Lower leg skin (tissue), 4 donors: ENCODE measurements at regions not wholly inside any gene's neighbourhood (a gene's known extent, or its start where the extent isn't known, plus 50 kb on each side); places are given as distances from the start of the nearest gene placed in this dataset.

Source experiments
- DNase-seq, 2 donors: peaks; one replicate each; pipeline ENCODE4 v3.0.0-alpha.2; 2019; ENCODE audit warnings: low spot score in 2 of 2
- H3K4me3 ChIP-seq: fragments of 200-600 bp; sonication (generic); 2 replicates; pipeline ENCODE4 v1.5.1; 2017; ENCODE audit warnings: mild to moderate bottlenecking, low read depth; ENCODE audit not compliant: poor library complexity, severe bottlenecking
- POLR2A ChIP-seq, 2 donors: fragments of 450-650 bp; IDR thresholded peaks; one replicate each; pipeline ENCODE4 v1.6.1; 2016 to 2017; ENCODE audit warnings: antibody characterized with exemption in 2 of 2, mild to moderate bottlenecking in 1 of 2, moderate library complexity in 1 of 2
- WGBS, 2 donors: methylation state at CpG; one replicate each; pipeline ENCODE4 v1.1.5; 2018; 5-methylcytosine and 5-hydroxymethylcytosine counted together
- intact Hi-C: fragments of 100-400 bp; cut with DNase I; formaldehyde crosslinking; loops from one replicate; pipeline ENCODE4 v1.15.0; 2023; ENCODE audit warnings: low total_unique reads
- TF ChIP-seq, protein P1 (sequence below), 3 donors: fragments of 450-650 bp; IDR thresholded peaks; one replicate each; pipeline ENCODE4 v1.5.1; 2016; ENCODE audit warnings: antibody characterized with exemption in 3 of 3, mild to moderate bottlenecking in 3 of 3, moderate library complexity in 2 of 3

DNA sequence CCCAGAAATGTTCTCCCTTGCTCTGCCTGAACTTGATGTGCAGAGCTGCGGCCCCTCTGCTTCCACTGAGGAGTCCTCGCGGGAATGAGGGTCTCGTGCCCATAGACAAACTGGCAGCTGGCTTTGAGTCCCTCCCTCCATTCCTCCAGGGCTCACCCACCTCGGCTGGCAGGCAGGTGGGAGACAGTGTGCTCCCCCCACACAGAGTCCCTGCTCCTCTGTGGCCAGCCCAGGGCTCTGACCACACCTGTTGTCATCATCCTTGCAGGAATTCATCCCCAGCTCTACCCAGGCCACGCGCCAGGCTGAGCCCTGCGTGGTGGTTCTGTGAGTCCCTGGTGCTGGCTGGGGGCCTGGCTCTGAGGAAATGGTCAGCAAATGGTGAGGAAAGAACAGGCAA lies 521.9 kb downstream of the TBC1D22A start:
- no peak for DNase-seq
- TF ChIP-seq, protein P1, sequence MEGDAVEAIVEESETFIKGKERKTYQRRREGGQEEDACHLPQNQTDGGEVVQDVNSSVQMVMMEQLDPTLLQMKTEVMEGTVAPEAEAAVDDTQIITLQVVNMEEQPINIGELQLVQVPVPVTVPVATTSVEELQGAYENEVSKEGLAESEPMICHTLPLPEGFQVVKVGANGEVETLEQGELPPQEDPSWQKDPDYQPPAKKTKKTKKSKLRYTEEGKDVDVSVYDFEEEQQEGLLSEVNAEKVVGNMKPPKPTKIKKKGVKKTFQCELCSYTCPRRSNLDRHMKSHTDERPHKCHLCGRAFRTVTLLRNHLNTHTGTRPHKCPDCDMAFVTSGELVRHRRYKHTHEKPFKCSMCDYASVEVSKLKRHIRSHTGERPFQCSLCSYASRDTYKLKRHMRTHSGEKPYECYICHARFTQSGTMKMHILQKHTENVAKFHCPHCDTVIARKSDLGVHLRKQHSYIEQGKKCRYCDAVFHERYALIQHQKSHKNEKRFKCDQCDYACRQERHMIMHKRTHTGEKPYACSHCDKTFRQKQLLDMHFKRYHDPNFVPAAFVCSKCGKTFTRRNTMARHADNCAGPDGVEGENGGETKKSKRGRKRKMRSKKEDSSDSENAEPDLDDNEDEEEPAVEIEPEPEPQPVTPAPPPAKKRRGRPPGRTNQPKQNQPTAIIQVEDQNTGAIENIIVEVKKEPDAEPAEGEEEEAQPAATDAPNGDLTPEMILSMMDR (IDR thresholded peaks at IDR 0.05), result no peak
- no peak for TF ChIP-seq POLR2A (IDR thresholded peaks at IDR 0.05)
- WGBS, 2 donors, result 77 to 80% methylated on average over 8 of the region's 8 CpGs
- intact Hi-C loops, result no loop called here
- H3K4me3 ChIP-seq, result no peak overlapping the region

DNA sequence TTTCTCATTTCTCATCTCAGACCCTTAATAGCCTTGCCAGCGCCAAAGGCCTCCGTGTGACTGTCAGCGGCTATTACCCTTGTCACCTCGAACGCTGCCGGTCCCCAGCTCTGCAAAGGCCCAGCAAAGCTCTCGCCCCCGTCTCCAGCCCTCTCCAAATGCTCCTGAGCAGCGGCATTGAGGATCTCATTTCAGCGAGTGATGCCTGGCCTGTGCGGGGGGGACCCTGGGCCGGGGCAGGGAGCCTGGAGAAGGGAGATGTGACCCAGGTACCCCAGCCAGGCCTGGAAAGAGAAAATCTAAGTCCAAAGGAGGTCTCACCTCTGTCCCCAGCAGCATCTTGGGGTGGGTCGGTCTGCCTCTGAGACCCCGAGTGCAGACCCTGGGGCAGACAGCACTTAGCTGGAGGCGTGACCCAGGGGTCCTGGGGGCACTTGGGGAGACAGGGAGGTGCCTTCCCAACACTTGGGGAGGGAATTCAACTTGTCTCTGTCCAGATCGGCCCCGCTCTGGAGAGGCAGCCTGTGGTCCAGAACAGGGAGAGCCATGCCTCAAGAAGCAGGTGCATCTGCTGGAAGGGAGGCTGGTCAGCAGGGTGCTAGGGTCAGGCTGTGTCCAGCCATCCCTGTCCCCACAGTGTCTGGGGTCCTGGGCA lies 521.3 kb downstream of the TBC1D22A start:
- no peak for TF ChIP-seq POLR2A (IDR thresholded peaks at IDR 0.05)
- TF ChIP-seq, protein P1 (IDR thresholded peaks at IDR 0.05), result no peak
- 84 to 86% methylated on average over 17 of the region's 17 CpGs for WGBS, 2 donors
- no peak overlapping the region for H3K4me3 ChIP-seq
- intact Hi-C loops, result no loop called here
- DNase-seq, result no peak

DNA sequence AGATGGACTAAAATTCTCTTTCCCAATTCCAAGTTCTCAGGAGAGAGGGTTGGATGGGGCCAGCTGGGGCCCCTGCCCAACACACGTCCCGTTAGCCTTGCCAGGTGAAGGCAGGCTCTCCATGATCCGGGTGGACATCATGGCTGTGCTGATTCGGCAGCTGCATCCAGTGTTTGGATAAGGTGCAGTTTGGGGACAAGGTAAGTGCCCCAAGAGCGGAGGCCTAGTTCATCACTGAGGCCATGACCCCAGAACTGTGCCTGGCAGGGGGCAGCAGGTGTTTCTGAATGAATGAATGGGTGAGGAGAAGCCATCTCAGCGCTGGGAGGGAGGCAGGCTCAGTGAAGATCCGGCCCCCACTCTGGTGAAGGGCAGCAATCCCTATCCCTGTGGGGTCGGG lies 520.4 kb downstream of the TBC1D22A start:
- DNase-seq, result no peak
- TF ChIP-seq, protein P1 (IDR thresholded peaks at IDR 0.05), result no peak
- TF ChIP-seq POLR2A (IDR thresholded peaks at IDR 0.05), result no peak
- no peak overlapping the region for H3K4me3 ChIP-seq
- intact Hi-C loops, result no loop called here
- WGBS, 2 donors, result 77 to 86% methylated on average over 6 to 8 of the region's 8 CpGs

DNA sequence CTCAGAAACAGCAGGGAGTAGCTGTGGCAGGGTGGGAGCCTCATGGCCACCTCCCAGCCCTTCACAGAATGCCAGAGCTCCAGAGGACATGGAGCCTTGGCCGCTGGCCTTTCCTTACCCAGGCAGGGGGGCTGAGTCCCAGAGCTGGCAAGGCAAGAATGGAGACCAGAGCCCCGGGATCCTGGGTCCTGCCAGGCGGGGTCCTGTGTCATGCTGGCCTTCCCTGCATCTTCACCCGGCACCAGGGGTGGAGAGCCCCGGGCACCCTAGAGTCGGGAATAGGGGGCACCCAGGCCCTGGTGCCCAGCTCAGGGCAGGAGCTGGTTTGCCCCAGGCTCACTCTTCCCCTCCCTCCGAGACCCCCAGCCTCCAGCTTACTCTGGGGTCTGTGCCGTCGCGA lies 519.9 kb downstream of the TBC1D22A start:
- WGBS, 2 donors, result 70 to 83% methylated on average over 8 to 10 of the region's 10 CpGs
- TF ChIP-seq, protein P1 (IDR thresholded peaks at IDR 0.05), result no peak
- TF ChIP-seq POLR2A (IDR thresholded peaks at IDR 0.05), result no peak
- intact Hi-C loops, result no loop called here
- no peak for DNase-seq
- no peak overlapping the region for H3K4me3 ChIP-seq

DNA sequence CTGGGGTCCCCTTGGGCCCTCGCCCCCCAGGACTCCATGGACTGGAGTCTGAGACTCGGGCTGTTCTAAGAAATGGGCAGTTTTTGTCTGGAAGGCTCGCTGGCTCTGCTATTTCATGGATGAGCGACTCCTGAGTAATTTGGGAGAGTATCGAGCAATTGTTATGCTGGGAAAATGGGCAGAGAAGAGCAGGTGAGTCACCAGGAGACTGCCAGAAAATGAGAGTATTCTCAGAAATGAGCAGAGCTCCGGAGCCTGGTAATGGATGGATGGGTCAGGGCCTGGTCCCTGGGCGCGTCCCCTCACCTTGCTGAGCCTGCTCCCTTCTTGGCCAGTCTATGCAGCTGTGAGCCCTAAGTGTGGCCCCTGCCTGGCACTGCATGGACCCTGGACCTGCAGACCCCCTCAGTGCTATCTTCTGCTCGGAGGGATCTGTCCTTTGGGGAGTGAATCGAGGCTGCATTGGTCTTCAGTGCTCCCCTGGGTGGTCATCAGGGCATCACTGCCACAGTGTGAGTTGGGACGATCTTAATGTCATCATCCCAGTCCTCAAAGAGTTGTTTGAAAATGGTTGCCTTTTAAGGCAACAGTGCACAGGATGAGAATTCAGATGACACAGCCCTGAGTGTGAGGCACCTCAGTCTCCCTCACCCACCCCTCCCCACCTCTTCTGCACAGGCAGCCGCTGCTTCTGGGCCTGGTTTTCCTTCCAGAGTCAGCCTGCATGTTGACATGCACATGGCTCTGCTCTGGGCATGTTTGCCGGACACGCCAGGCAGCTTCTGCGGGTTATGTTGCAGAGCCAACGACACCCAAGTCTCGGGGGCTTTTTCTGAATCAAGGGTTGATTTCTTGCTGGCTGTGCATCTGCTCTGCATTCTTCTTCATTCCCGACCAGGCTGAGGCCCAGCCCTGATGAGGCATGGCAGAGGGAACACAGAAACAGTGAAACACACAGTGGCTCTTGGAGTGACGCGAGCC lies 519.0 kb downstream of the TBC1D22A start:
- no peak for DNase-seq
- WGBS, 2 donors, result 76 to 81% methylated on average over 20 of the region's 20 CpGs
- TF ChIP-seq POLR2A (IDR thresholded peaks at IDR 0.05), result no peak
- TF ChIP-seq, protein P1 (IDR thresholded peaks at IDR 0.05), result no peak
- H3K4me3 ChIP-seq, result no peak overlapping the region
- intact Hi-C loops, result no loop called here
